HL-60 (cell line): ENCODE measurements at regions not wholly inside any gene's neighbourhood (a gene's known extent, or its start where the extent isn't known, plus 50 kb on each side); places are given as distances from the start of the nearest gene placed in this dataset.

Source experiments
- POLR2AphosphoS5 ChIP-seq: IDR thresholded peaks from 2 replicates; pipeline ENCODE4 v1.6.1; 2012; ENCODE audit warnings: low read depth
- TF ChIP-seq, protein P1 (sequence below): IDR thresholded peaks from 2 replicates; pipeline ENCODE4 v1.6.1; 2012; ENCODE audit warnings: low read depth; ENCODE audit not compliant: insufficient replicate concordance
- TF ChIP-seq, protein P2 (sequence below): IDR thresholded peaks from one replicate; pipeline ENCODE4 v1.5.1; 2011; ENCODE audit warnings: low read length, control low read depth, inconsistent platforms; ENCODE audit not compliant: insufficient read depth

DNA sequence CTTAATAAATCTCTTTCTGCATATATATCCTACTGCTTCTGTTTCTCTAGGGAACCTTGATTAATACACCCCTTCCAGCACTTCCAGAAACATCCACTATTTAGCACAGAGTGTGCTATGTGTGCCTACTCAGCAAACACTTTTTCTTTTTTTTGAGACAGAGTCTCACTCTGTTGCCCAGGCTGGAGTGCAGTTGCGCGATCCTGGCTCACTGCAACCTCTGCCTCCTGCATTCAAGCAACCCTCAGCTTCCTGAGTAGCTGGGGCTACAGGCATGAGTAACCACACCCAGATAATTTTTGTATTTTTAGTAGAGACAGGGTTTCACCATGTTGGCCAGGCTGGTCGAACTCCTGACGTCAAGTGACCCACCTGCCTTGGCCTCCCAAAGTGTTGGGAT is 266.9 kb upstream of the DIAPH2 start:
- TF ChIP-seq POLR2AphosphoS5, result no peak
- TF ChIP-seq, protein P1, sequence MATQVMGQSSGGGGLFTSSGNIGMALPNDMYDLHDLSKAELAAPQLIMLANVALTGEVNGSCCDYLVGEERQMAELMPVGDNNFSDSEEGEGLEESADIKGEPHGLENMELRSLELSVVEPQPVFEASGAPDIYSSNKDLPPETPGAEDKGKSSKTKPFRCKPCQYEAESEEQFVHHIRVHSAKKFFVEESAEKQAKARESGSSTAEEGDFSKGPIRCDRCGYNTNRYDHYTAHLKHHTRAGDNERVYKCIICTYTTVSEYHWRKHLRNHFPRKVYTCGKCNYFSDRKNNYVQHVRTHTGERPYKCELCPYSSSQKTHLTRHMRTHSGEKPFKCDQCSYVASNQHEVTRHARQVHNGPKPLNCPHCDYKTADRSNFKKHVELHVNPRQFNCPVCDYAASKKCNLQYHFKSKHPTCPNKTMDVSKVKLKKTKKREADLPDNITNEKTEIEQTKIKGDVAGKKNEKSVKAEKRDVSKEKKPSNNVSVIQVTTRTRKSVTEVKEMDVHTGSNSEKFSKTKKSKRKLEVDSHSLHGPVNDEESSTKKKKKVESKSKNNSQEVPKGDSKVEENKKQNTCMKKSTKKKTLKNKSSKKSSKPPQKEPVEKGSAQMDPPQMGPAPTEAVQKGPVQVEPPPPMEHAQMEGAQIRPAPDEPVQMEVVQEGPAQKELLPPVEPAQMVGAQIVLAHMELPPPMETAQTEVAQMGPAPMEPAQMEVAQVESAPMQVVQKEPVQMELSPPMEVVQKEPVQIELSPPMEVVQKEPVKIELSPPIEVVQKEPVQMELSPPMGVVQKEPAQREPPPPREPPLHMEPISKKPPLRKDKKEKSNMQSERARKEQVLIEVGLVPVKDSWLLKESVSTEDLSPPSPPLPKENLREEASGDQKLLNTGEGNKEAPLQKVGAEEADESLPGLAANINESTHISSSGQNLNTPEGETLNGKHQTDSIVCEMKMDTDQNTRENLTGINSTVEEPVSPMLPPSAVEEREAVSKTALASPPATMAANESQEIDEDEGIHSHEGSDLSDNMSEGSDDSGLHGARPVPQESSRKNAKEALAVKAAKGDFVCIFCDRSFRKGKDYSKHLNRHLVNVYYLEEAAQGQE, result no peak
- TF ChIP-seq, protein P2, sequence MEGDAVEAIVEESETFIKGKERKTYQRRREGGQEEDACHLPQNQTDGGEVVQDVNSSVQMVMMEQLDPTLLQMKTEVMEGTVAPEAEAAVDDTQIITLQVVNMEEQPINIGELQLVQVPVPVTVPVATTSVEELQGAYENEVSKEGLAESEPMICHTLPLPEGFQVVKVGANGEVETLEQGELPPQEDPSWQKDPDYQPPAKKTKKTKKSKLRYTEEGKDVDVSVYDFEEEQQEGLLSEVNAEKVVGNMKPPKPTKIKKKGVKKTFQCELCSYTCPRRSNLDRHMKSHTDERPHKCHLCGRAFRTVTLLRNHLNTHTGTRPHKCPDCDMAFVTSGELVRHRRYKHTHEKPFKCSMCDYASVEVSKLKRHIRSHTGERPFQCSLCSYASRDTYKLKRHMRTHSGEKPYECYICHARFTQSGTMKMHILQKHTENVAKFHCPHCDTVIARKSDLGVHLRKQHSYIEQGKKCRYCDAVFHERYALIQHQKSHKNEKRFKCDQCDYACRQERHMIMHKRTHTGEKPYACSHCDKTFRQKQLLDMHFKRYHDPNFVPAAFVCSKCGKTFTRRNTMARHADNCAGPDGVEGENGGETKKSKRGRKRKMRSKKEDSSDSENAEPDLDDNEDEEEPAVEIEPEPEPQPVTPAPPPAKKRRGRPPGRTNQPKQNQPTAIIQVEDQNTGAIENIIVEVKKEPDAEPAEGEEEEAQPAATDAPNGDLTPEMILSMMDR, result no peak
